Effector memory CD8-positive, alpha-beta T cell (primary cell): ENCODE measurements at regions not wholly inside any gene's neighbourhood (a gene's known extent, or its start where the extent isn't known, plus 50 kb on each side); places are given as distances from the start of the nearest gene placed in this dataset.

Source experiments
- ATAC-seq: fragments of 150-1000 bp; cut with Tn5 transposase; replicated peaks from 2 replicates; pipeline ENCODE4 v1.10.0; 2021; ENCODE audit warnings: mild to moderate bottlenecking, moderate library complexity
- DNase-seq, 3 experiments: peaks; one replicate each; pipeline ENCODE4 v3.0.0; 2021
- H3K27ac Mint-ChIP-seq, 2 donors: one replicate each; pipeline ENCODE4 v1.8.0; 2022; ENCODE audit warnings: mild to moderate bottlenecking in 2 of 2, mixed read lengths in 2 of 2, moderate library complexity in 2 of 2
- H3K27me3 Mint-ChIP-seq, 2 donors: one replicate each; pipeline ENCODE4 v1.8.0; 2022; ENCODE audit warnings: mixed read lengths in 2 of 2
- H3K36me3 Mint-ChIP-seq: one replicate; pipeline ENCODE4 v1.8.0; 2022; ENCODE audit warnings: mild to moderate bottlenecking, moderate library complexity, mixed read lengths; ENCODE audit not compliant: insufficient read depth
- H3K4me1 Mint-ChIP-seq, 2 donors: one replicate each; pipeline ENCODE4 v1.8.0; 2022; ENCODE audit warnings: low read depth in 2 of 2, mixed read lengths in 2 of 2
- H3K4me3 Mint-ChIP-seq, 2 donors: one replicate each; pipeline ENCODE4 v1.8.0; 2022; ENCODE audit warnings: mild to moderate bottlenecking in 2 of 2, mixed read lengths in 2 of 2, moderate library complexity in 2 of 2
- H3K9me3 Mint-ChIP-seq, 2 donors: one replicate each; pipeline ENCODE4 v1.8.0; 2022; ENCODE audit warnings: mixed read lengths in 2 of 2

DNA sequence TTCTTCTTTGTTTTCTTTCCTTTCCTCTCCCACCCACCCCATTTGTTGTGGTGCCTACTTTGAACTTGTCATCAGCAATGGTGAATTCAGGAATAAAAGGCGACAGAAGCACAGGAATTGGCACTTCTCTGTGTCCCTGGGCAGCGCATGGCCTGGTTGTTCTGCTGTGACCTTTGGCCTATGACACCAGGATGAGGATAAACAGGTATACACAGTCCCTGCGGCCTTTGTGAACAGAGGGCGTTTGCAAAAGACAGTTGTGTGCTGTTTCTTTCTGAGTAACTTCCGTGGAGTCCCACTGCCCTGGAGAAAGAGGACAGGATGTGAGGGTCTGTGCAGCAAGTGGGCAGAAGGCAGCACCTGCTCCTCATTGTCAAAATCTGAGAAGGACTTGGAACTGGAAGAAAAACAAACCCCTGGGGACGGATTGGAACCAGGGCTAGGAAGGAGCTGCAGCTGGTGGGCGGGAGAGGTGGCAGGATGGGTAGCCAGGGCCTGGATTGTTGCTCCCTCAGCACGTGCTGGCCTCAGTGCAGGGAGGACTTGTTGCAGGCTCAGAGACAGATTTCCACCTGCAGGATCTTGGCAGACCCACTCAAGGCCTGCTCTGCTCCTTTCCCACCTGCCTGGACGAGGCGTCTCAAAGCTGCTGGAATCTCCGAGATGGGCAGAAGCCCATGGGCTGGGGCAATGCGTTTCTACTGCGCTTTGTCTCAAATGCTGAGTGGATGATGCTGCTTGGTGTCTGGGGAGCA is 159.5 kb downstream of the ACKR3 start:
- Mint-ChIP-seq H3K27me3 (peaks cover 20 to 68% of the 10 kb centered on the region in 2 donors), H3K9me3 (no peaks in the 10 kb centered on the region), H3K4me3 (no peak overlapping the region), H3K27ac (no peak overlapping the region), H3K4me1 (no peaks in the 10 kb centered on the region), H3K36me3 (no peaks in the 10 kb centered on the region)
- DNase-seq: no peak
- no peak for ATAC-seq

DNA sequence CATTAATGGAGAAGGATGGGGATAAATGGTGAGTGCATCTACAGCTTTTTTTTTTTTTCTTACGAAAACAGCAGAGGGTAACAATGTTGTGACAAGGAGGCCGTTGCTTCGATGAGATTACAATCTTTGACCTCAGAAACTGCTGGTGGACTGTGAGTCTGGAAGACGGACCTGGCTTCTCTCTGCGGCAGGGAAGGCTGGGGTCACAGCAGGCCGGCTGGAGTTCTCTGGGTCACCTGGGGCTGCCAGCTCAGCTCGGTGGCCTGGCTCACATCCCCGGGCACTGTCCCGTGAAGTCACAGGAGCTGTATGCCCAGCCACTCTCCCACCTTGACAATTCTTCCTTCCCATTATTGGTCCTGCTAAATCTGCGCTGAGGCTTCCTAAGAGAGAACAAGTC is 160.8 kb downstream of the ACKR3 start:
- no peak overlapping the region for H3K4me3 Mint-ChIP-seq
- H3K4me1 Mint-ChIP-seq: no peaks in the 10 kb centered on the region
- H3K9me3 Mint-ChIP-seq: no peaks in the 10 kb centered on the region
- DNase-seq (no peak), ATAC-seq (no peak)
- H3K36me3 Mint-ChIP-seq: no peaks in the 10 kb centered on the region
- no peak overlapping the region for H3K27ac Mint-ChIP-seq
- H3K27me3 Mint-ChIP-seq: peaks cover 28 to 56% of the 10 kb centered on the region in 2 donors

DNA sequence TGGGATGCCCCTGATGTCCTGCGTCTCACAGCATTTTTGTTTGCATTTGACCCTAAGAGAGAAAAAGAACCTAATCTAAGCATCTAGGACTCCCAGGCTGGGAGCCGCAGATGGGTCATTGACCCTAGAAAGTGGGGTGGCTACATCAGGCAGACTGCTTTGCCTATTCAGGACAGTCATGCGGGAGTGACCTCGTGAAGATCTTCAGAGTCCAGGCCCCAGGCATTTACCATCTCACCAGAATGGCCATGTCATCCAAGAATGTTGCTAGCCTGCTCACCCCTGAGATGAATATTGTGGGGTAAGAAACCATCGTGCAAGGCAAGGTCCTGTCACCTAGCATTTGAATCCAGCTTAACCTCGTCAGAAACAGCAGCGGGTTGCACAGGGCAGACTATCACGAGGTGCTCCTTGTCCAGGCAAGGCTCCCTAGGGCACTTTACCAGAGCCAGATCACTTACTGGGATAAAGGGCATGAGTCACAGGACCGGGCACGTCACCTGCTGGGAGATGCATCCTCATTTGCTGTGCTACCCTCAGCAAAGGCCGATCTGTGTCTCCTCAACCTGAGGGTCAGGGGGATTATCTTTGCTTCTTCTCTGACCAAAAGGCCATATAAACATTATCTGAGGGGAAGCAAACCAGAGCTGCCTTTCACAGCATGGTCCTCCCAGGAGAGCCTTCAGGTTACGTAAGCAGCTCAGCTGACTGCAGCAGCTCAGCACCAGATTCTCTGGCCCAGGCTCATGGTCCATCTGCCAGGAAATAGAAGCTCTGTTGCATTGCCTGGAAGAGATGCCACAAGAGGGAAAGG is 162.3 kb downstream of the ACKR3 start:
- Mint-ChIP-seq H3K27ac (no peak overlapping the region), H3K9me3 (no peaks in the 10 kb centered on the region), H3K27me3 (peaks cover 39 to 51% of the 10 kb centered on the region in 2 donors), H3K36me3 (no peaks in the 10 kb centered on the region), H3K4me1 (no peaks in the 10 kb centered on the region), H3K4me3 (no peak overlapping the region)
- ATAC-seq (no peak), DNase-seq (no peak)

DNA sequence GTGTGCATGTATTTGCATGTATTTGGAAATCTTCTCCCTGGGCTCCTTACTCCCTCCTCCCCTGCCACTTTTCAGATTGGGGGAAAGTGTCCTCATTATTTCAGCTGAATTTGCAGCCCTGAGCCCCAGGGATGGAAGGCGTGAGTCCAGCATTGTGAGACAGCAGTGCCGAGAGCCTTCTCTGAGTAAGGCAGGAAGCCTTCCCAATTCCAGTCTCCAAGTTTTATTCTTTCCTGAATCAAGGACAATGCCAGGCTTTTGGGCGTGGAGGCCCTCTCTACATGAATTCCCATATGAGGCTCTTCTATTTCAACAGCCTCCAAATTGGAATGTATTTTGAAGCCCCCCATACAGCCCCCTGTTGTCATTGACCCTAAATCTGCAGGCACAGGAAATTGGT is 163.5 kb downstream of the ACKR3 start:
- no peaks in the 10 kb centered on the region for H3K36me3 Mint-ChIP-seq
- H3K4me3 Mint-ChIP-seq: no peak overlapping the region
- H3K27me3 Mint-ChIP-seq: peaks cover 40 to 50% of the 10 kb centered on the region in 2 donors
- no peaks in the 10 kb centered on the region for H3K4me1 Mint-ChIP-seq
- ATAC-seq (no peak), DNase-seq (no peak)
- no peaks in the 10 kb centered on the region for H3K9me3 Mint-ChIP-seq
- no peak overlapping the region for H3K27ac Mint-ChIP-seq

DNA sequence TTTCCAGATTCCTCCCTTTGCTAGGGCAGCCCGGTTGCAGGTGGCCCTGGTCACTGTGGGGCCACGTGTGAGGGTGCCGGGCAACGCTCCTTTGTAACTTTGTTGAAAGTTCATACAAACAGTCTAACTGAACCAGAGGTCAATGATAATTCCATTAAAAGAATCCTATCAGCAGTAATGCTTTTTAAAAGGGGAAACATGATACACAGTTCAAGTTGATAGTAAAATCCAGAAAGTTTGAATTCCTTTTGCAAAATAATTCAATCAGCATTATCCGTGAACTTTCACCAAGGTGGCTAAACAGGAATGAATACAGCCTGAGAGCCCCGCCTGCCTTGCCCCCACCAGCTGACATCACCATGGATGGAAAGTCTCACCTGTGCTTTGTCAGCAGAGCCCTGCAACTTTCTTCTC is 166.2 kb downstream of the ACKR3 start:
- ATAC-seq: no peak
- H3K36me3 Mint-ChIP-seq: no peaks in the 10 kb centered on the region
- H3K4me1 Mint-ChIP-seq: no peaks in the 10 kb centered on the region
- no peak overlapping the region for H3K4me3 Mint-ChIP-seq
- no peak overlapping the region for H3K27ac Mint-ChIP-seq
- H3K27me3 Mint-ChIP-seq: peaks cover 43 to 47% of the 10 kb centered on the region in 2 donors
- no peaks in the 10 kb centered on the region for H3K9me3 Mint-ChIP-seq
- no peak for DNase-seq

DNA sequence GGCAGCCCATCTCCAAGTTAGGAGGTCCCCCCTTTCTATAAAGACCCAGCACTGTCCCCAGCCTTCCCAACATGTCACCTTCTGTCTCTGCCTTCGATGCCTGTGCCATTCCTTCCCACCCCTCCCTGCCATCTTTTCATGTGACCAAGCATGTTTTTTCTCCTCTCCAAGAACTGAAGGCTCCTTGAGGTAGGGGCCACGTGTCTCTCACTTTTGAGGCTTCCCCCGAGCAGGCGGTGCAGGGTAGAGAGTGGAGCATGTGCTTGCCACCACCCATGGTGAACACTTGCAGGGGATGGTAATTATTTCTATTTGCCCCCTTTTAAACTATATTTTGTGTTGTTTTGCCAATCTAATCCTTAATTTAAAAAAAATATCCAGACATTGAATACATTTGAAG is 168.4 kb downstream of the ACKR3 start:
- H3K27me3 Mint-ChIP-seq: peaks cover 41 to 45% of the 10 kb centered on the region in 2 donors
- DNase-seq (no peak), ATAC-seq (no peak)
- no peaks in the 10 kb centered on the region for H3K36me3 Mint-ChIP-seq
- no peaks in the 10 kb centered on the region for H3K9me3 Mint-ChIP-seq
- H3K27ac Mint-ChIP-seq: no peak overlapping the region
- H3K4me3 Mint-ChIP-seq: no peak overlapping the region
- H3K4me1 Mint-ChIP-seq: no peaks in the 10 kb centered on the region

DNA sequence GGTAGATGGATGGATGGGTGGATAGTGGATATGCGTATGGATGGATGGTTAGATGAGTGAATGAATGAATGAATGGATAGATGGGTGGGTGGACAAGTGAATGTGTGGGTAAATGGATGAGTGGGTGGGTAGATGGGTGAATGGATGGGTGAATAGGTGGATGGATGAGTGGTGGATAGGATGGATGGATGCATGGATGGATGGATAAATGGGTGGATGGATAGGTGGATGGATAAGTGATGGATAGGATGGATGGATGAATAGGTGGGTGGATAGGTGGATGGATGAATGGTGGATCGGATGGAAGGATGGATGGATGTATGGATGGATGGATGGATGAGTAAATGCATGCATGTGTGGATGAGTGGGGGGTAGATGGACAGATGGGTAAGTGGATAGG is 169.3 kb downstream of the ACKR3 start:
- DNase-seq (no peak), ATAC-seq (no peak)
- H3K4me3 Mint-ChIP-seq: no peak overlapping the region
- H3K9me3 Mint-ChIP-seq: no peaks in the 10 kb centered on the region
- peaks cover 32 to 37% of the 10 kb centered on the region in 2 donors for H3K27me3 Mint-ChIP-seq
- no peaks in the 10 kb centered on the region for H3K36me3 Mint-ChIP-seq
- no peak overlapping the region for H3K27ac Mint-ChIP-seq
- H3K4me1 Mint-ChIP-seq: no peaks in the 10 kb centered on the region

DNA sequence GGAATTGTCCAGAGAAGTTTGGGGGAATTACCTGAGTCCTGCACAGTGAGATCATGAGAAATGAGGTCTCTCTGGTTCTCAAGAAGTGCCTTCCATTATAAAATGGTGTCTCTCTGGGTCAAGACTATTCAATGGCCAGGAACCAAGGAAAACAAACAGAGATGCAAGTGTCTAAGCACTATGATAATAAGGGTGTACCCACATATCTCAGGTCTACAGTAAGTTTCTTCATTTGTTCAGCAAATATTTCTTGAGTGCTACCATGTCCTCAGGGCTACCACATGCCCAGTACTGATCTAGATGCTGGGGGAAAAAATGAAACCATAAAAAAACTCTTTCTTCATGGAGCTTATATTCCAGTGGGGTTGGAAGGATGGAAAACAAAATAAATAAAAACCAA is 170.0 kb downstream of the ACKR3 start:
- no peaks in the 10 kb centered on the region for H3K4me1 Mint-ChIP-seq
- DNase-seq (no peak), ATAC-seq (no peak)
- no peak overlapping the region for H3K27ac Mint-ChIP-seq
- no peaks in the 10 kb centered on the region for H3K9me3 Mint-ChIP-seq
- H3K27me3 Mint-ChIP-seq: peaks cover 29 to 42% of the 10 kb centered on the region in 2 donors
- H3K36me3 Mint-ChIP-seq: no peaks in the 10 kb centered on the region
- no peak overlapping the region for H3K4me3 Mint-ChIP-seq

DNA sequence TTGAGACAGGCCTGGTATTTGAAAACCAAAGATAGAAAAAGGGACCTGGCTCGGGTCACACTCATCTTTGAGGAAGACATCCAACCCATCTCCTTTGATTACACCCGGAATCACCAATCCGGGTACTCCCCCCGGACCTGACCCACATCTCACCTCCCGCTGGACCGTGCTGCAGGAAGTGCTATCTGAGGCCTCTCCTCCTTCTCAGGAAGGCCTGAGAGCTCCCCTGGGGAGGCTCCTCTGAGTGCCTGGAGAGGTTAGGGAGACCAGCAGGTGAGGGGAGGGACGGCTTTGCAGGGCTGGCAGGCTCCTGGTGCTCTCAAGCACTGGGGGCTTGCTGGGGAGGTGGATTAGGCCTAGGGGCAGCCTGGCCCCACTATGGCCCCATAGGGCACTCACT is 170.9 kb downstream of the ACKR3 start:
- no peaks in the 10 kb centered on the region for H3K9me3 Mint-ChIP-seq
- H3K4me1 Mint-ChIP-seq: no peaks in the 10 kb centered on the region
- H3K4me3 Mint-ChIP-seq: no peak overlapping the region
- H3K27me3 Mint-ChIP-seq: peaks cover 21 to 48% of the 10 kb centered on the region in 2 donors
- H3K36me3 Mint-ChIP-seq: no peaks in the 10 kb centered on the region
- DNase-seq (no peak), ATAC-seq (no peak)
- no peak overlapping the region for H3K27ac Mint-ChIP-seq

DNA sequence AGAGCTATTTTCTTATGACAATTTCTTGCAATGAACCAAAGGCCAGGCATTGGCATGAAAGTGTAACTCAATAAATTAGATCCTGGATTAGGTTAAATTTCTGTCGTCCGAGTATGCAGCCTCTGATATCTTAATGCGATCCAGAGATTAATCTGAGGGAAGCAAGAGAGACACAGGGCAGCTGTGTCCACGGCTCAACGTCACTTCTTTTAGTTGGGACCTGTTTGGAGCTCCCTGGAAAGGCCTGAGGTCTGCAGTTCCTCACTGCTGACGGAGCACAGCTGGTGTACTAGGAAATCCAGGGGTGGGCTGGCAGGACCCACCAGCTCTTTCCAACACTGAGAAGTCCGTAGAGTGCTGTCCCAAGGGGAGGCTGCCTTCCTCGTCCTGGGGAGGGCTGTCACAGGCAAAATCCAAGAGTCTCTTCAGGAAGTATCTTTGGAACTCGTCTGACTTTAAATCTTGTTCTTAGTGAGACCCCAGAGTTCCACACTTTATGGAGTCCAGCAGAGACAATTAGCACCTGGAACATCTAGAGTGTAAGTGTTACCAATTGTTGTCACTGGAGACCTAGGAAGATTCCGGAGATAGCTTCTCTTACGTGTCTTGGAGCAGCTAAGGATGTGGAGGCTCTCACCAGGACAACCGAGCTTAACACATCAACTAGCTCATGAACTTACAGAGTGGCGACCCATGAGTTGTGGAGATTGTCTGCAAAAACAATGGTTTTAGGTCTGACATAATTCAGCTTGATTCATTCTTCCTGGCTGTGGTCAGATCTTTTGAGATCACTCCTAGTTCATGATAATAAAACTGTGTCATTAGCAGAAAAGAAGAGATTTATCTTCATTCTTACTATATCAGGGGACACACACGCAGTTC is 173.7 kb downstream of the ACKR3 start:
- Mint-ChIP-seq H3K36me3 (no peaks in the 10 kb centered on the region), H3K4me3 (no peak overlapping the region), H3K9me3 (no peaks in the 10 kb centered on the region), H3K27ac (no peak overlapping the region), H3K4me1 (no peaks in the 10 kb centered on the region), H3K27me3 (peaks cover 9 to 47% of the 10 kb centered on the region in 2 donors)
- ATAC-seq (no peak), DNase-seq (no peak)

DNA sequence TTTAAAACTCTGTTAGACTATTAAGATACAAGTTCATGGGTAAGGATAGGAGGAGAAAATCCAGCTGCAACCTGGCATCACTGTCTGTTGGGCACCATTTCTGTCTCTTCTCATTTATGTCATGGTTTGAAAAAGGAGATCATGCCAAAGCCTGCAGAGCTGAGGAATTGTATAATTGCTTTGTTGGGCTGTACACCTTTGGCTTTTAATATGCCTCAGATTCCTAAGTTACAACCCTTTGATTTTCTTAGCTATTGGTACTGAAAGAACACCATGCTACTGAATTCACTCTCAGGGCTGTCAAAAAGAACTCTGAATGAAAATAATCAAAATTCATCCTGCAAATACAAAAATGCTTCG is 174.3 kb downstream of the ACKR3 start:
- no peaks in the 10 kb centered on the region for H3K4me1 Mint-ChIP-seq
- no peak for ATAC-seq

DNA sequence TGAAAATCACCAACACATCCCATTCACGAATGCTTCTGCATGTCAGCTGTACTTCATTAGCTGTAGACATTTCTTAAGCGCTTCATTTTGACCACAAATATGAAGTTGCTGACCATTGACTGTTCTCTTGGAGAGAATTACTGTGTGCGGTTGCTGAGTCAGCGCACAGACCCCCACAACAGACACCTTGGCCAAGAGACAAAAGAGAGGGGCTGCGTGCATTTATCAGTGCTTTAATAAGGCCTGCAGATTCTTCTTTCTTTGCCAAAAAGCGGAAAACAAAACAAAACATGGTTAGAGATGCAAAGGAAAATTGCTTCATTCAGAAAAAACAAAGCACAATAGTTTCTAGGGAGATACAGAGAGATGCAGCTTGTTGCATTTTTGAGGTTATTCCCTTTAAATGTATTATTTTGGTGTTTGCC is 174.7 kb downstream of the ACKR3 start:
- H3K9me3 Mint-ChIP-seq: no peaks in the 10 kb centered on the region
- H3K4me1 Mint-ChIP-seq: peaks cover 0 to 1% of the 10 kb centered on the region in 2 donors
- ATAC-seq: no peak
- no peak for DNase-seq
- H3K36me3 Mint-ChIP-seq: no peaks in the 10 kb centered on the region
- H3K4me3 Mint-ChIP-seq: no peak overlapping the region
- no peak overlapping the region for H3K27ac Mint-ChIP-seq
- H3K27me3 Mint-ChIP-seq: peaks cover 6 to 47% of the 10 kb centered on the region in 2 donors

More for the DNA sequence above, 174.3 kb downstream of the ACKR3 start:
- Mint-ChIP-seq H3K36me3 (no peaks in the 10 kb centered on the region), H3K27me3 (peaks cover 5 to 47% of the 10 kb centered on the region in 2 donors), H3K9me3 (no peaks in the 10 kb centered on the region), H3K4me3 (no peak overlapping the region), H3K27ac (no peak overlapping the region)
- no peak for DNase-seq

DNA sequence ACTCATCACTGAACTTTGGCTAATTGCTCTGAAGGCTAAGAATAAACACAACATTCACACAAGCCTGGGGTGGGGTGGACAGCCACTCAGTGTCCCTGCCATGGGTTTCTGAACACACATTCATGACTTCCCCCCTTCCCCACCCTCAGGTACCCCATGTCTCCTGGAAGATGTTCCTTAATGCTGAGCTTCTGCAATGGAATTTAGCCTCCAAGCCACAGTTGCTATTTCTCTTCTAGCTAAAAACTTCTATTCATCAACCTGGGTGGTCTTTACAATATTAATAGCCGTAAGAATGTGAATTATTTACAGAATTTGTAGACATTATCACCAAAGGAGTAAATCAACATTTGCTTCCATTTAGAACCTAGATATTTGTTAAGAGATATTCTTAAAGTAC is 175.1 kb downstream of the ACKR3 start:
- Mint-ChIP-seq H3K4me1 (peaks cover 0 to 5% of the 10 kb centered on the region in 2 donors), H3K4me3 (no peak overlapping the region), H3K27ac (no peak overlapping the region), H3K27me3 (peaks cover 10 to 50% of the 10 kb centered on the region in 2 donors), H3K36me3 (no peaks in the 10 kb centered on the region), H3K9me3 (no peaks in the 10 kb centered on the region)
- no peak for ATAC-seq
- no peak for DNase-seq
